HepG2 (cell line): ENCODE measurements at regions not wholly inside any gene's neighbourhood (a gene's known extent, or its start where the extent isn't known, plus 50 kb on each side); places are given as distances from the start of the nearest gene placed in this dataset.

Experiments used
- AHDC1 ChIP-seq: sonication (generic); formaldehyde crosslinking; IDR thresholded peaks from 2 replicates; pipeline ENCODE4 v1.5.1; 2020; ENCODE audit warnings: mild to moderate bottlenecking, missing genetic modification reagents, borderline replicate concordance
- DR1 ChIP-seq: sonication (generic); formaldehyde crosslinking; IDR thresholded peaks from 2 replicates; pipeline ENCODE4 v1.8.0; 2021; ENCODE audit warnings: mild to moderate bottlenecking, missing genetic modification reagents, inconsistent platforms
- GMEB2 ChIP-seq: IDR thresholded peaks from 2 replicates; pipeline ENCODE4 v1.6.1; 2016; ENCODE audit warnings: missing biosample characterization, missing genetic modification reagents, low read depth
- GTF2F1 ChIP-seq: fragments of 150-350 bp; IDR thresholded peaks from 2 replicates; pipeline ENCODE4 v1.6.1; 2014; ENCODE audit warnings: low read length
- HDAC2 ChIP-seq: sonication (generic); formaldehyde crosslinking; IDR thresholded peaks from 2 replicates; pipeline ENCODE4 v1.4.0; 2020; ENCODE audit warnings: missing genetic modification reagents
- MTERF4 ChIP-seq: sonication (generic); formaldehyde crosslinking; IDR thresholded peaks from 2 replicates; pipeline ENCODE4 v1.8.0; 2023; ENCODE audit warnings: mild to moderate bottlenecking, missing genetic modification reagents
- NR2C2 ChIP-seq: sonication (generic); formaldehyde crosslinking; IDR thresholded peaks from 2 replicates; pipeline ENCODE4 v1.4.0; 2020; ENCODE audit warnings: missing genetic modification reagents, mild to moderate bottlenecking, moderate library complexity, borderline replicate concordance
- PAF1 ChIP-seq: IDR thresholded peaks from 2 replicates; pipeline ENCODE4 v1.6.1; 2016; ENCODE audit warnings: missing genetic modification reagents, missing compliant biosample characterization
- SNAPC5 ChIP-seq: sonication (generic); formaldehyde crosslinking; IDR thresholded peaks from 2 replicates; pipeline ENCODE4 v1.8.1; 2023; ENCODE audit warnings: mild to moderate bottlenecking, missing genetic modification reagents, borderline replicate concordance
- TCF12 ChIP-seq, 2 experiments: fragments of 450-650 bp in 1 of 2; sonication (generic) in 1 of 2; formaldehyde crosslinking in 1 of 2; IDR thresholded peaks; 2 replicates each; pipeline versions ENCODE4 v1.6.1 to v1.8.0; 2017 to 2022; ENCODE audit warnings: antibody characterized with exemption in 1 of 2, mild to moderate bottlenecking in 1 of 2, missing genetic modification reagents in 1 of 2, moderate library complexity in 1 of 2
- TFAP4 ChIP-seq: sonication (generic); IDR thresholded peaks from 2 replicates; pipeline ENCODE4 v1.6.1; 2016; ENCODE audit warnings: low read depth, borderline replicate concordance
- USF2 ChIP-seq, 2 experiments: sonication (generic) in 1 of 2; formaldehyde crosslinking in 1 of 2; IDR thresholded peaks; 2 replicates each; pipeline versions ENCODE4 v1.5.1 to v1.6.1; 2011 to 2020; ENCODE audit warnings: borderline replicate concordance in 1 of 2, low read depth in 1 of 2, low read length in 1 of 2, mild to moderate bottlenecking in 1 of 2, missing genetic modification reagents in 1 of 2, moderate library complexity in 1 of 2
- ZBTB44 ChIP-seq: sonication (generic); formaldehyde crosslinking; IDR thresholded peaks from 2 replicates; pipeline ENCODE4 v1.4.0; 2020; ENCODE audit warnings: missing genetic modification reagents
- ZNF605 ChIP-seq: sonication (generic); formaldehyde crosslinking; IDR thresholded peaks from 2 replicates; pipeline ENCODE4 v1.8.0; 2022; ENCODE audit warnings: mild to moderate bottlenecking, missing genetic modification reagents

- no peak for TF ChIP-seq ZBTB44 (CRISPR knock-in tag)
- TF ChIP-seq USF2 (IDR thresholded peaks at IDR 0.05; ENCODE audit: low read depth, low read length) = no peak
- no peak for TF ChIP-seq USF2 (CRISPR knock-in tag; IDR thresholded peaks at IDR 0.05; ENCODE audit: borderline replicate concordance)
- peak; percentile 91 for TF ChIP-seq HDAC2 (CRISPR knock-in tag)
- TF ChIP-seq MTERF4 (CRISPR knock-in tag) = no peak
- TF ChIP-seq TCF12 (IDR thresholded peaks at IDR 0.05) = no peak
- TF ChIP-seq TCF12 (CRISPR knock-in tag; IDR thresholded peaks at IDR 0.05) = no peak
- no peak for TF ChIP-seq PAF1 (CRISPR knock-in tag)
- TF ChIP-seq DR1 = no peak
- TF ChIP-seq NR2C2 (CRISPR knock-in tag) = 0 out of 2 replicates have a peak, but pooled peaks have one; percentile 12
- no peak for TF ChIP-seq ZNF605
- peak; percentile 66; the same call in 1 of the 2 replicates for TF ChIP-seq TFAP4
- TF ChIP-seq GMEB2 (CRISPR knock-in tag) = no peak
- no peak for TF ChIP-seq GTF2F1
- peak; percentile 92 for TF ChIP-seq AHDC1 (CRISPR knock-in tag)
- TF ChIP-seq SNAPC5 (CRISPR knock-in tag) = no peak
Measured at GRCh38 chr7:12941512-12941911, 254.1 kb downstream of the ARL4A start (continued).
